RPMI7951 (cell line): ENCODE measurements at regions not wholly inside any gene's neighbourhood (a gene's known extent, or its start where the extent isn't known, plus 50 kb on each side); places are given as distances from the start of the nearest gene placed in this dataset.

Experiments
- DNase-seq: peaks from one replicate; pipeline ENCODE4 v3.0.0-alpha.2; 2012; ENCODE audit warnings: low read depth

GRCh38 chr10:129005804-129006203 lies 461.2 kb upstream of the MGMT start:
- no peak for DNase-seq

GRCh38 chr10:129018511-129018910 lies 448.5 kb upstream of the MGMT start:
- DNase-seq, result no peak

GRCh38 chr10:129020651-129021330 lies 446.2 kb upstream of the MGMT start:
- DNase-seq, result no peak

- DNase-seq, result no peak
Measured at GRCh38 chr10:129021594-129022304, 445.3 kb upstream of the MGMT start.

GRCh38 chr10:129023082-129023481 lies 444.0 kb upstream of the MGMT start:
- DNase-seq, result no peak

GRCh38 chr10:129024046-129024445 lies 443.0 kb upstream of the MGMT start:
- no peak for DNase-seq

- DNase-seq, result no peak
Measured at GRCh38 chr10:129025787-129026186, 441.3 kb upstream of the MGMT start.

GRCh38 chr10:129027906-129028305 lies 439.1 kb upstream of the MGMT start:
- DNase-seq, result no peak

GRCh38 chr10:129028451-129028850 lies 438.6 kb upstream of the MGMT start:
- DNase-seq, result no peak

- DNase-seq, result no peak
Measured at GRCh38 chr10:129029051-129029450, 438.0 kb upstream of the MGMT start.

GRCh38 chr10:129029851-129030602 lies 437.0 kb upstream of the MGMT start:
- DNase-seq, result no peak

- no peak for DNase-seq
Measured at GRCh38 chr10:129030603-129030895, 436.5 kb upstream of the MGMT start.

- peak; percentile 10 for DNase-seq
Measured at GRCh38 chr10:129030996-129031843, 435.8 kb upstream of the MGMT start.

- no peak for DNase-seq
Measured at GRCh38 chr10:129031844-129032150, 435.2 kb upstream of the MGMT start.

GRCh38 chr10:129032372-129033313 lies 434.4 kb upstream of the MGMT start:
- DNase-seq, result no peak

GRCh38 chr10:129033340-129033739 lies 433.7 kb upstream of the MGMT start:
- no peak for DNase-seq

- DNase-seq, result no peak
Measured at GRCh38 chr10:129033790-129034272, 433.2 kb upstream of the MGMT start.

- DNase-seq, result no peak
Measured at GRCh38 chr10:129035052-129035827, 431.8 kb upstream of the MGMT start.

- DNase-seq, result no peak
Measured at GRCh38 chr10:129038522-129038921, 428.5 kb upstream of the MGMT start.
